ENCODE measurements at regions not wholly inside any gene's neighbourhood (a gene's known extent, or its start where the extent isn't known, plus 50 kb on each side); places are given as distances from the start of the nearest gene placed in this dataset.

GRCh38 chr4:57504797-57505530, 394.8 kb upstream of the IGFBP7 start:
- H3K4me1 Mint-ChIP-seq = no peaks in the 10 kb centered on the region; the same call in 2 of the 3 replicates
- no peaks in the 10 kb centered on the region for H3K36me3 Mint-ChIP-seq (ENCODE audit: low read depth)
- H3K4me1 ChIP-seq (ENCODE audit: insufficient read depth) = no peaks in the 10 kb centered on the region

More at GRCh38 chr4:57504797-57505530, 394.8 kb upstream of the IGFBP7 start:
- Histone ChIP-seq H3K36me3 (ENCODE audit: insufficient read depth) (no peaks in the 10 kb centered on the region), H3K27ac (ENCODE audit: low read depth) (no peak overlapping the region), H2AFZ (no peak overlapping the region), H3K4me2 (no peak overlapping the region), H3K4me3 (no peak overlapping the region), H3K27me3 (ENCODE audit: insufficient read depth) (no peaks in the 10 kb centered on the region), H3K9me2 (ENCODE audit: insufficient read depth) (no peaks in the 10 kb centered on the region), H3K79me2 (replicated peaks; ENCODE audit: insufficient read depth) (no peaks in the 10 kb centered on the region), H4K20me1 (replicated peaks; ENCODE audit: insufficient read depth) (no peaks in the 10 kb centered on the region), H3F3A (replicated peaks; ENCODE audit: low read depth) (no peaks in the 10 kb centered on the region)
- H3K27ac Mint-ChIP-seq = no peak overlapping the region
- ATAC-seq (no peak), DNase-seq (ENCODE audit: low spot score) (no peak)
- H3K4me3 Mint-ChIP-seq = no peak overlapping the region
- no peaks in the 10 kb centered on the region; the same call in 2 of the 3 replicates for H3K9me3 Mint-ChIP-seq
- no peaks in the 10 kb centered on the region for H3K27me3 Mint-ChIP-seq (ENCODE audit: insufficient read depth, low read depth, poor library complexity)
- TF ChIP-seq STAT1 (IDR thresholded peaks at IDR 0.05; ENCODE audit: unreplicated experiment) = no peak
- TF ChIP-seq JUNB (IDR thresholded peaks at IDR 0.05; ENCODE audit: unreplicated experiment) = no peak
- TF ChIP-seq, protein P1, sequence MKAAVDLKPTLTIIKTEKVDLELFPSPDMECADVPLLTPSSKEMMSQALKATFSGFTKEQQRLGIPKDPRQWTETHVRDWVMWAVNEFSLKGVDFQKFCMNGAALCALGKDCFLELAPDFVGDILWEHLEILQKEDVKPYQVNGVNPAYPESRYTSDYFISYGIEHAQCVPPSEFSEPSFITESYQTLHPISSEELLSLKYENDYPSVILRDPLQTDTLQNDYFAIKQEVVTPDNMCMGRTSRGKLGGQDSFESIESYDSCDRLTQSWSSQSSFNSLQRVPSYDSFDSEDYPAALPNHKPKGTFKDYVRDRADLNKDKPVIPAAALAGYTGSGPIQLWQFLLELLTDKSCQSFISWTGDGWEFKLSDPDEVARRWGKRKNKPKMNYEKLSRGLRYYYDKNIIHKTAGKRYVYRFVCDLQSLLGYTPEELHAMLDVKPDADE (IDR thresholded peaks at IDR 0.05) = no peak
- TF ChIP-seq, protein P2, sequence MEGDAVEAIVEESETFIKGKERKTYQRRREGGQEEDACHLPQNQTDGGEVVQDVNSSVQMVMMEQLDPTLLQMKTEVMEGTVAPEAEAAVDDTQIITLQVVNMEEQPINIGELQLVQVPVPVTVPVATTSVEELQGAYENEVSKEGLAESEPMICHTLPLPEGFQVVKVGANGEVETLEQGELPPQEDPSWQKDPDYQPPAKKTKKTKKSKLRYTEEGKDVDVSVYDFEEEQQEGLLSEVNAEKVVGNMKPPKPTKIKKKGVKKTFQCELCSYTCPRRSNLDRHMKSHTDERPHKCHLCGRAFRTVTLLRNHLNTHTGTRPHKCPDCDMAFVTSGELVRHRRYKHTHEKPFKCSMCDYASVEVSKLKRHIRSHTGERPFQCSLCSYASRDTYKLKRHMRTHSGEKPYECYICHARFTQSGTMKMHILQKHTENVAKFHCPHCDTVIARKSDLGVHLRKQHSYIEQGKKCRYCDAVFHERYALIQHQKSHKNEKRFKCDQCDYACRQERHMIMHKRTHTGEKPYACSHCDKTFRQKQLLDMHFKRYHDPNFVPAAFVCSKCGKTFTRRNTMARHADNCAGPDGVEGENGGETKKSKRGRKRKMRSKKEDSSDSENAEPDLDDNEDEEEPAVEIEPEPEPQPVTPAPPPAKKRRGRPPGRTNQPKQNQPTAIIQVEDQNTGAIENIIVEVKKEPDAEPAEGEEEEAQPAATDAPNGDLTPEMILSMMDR (conservative IDR thresholded peaks at IDR 0.05; ENCODE audit: low read depth in 2 of 2) = no peak
- TF ChIP-seq EZH2 (IDR thresholded peaks at IDR 0.05; ENCODE audit: low read depth, unreplicated experiment) = no peak
- no peak for TF ChIP-seq NANOG (IDR thresholded peaks at IDR 0.05; ENCODE audit: borderline replicate concordance)
- TF ChIP-seq EZH2phosphoT487 (IDR thresholded peaks at IDR 0.05; ENCODE audit: unreplicated experiment) = no peak
- TF ChIP-seq CREB1 (CRISPR knock-in tag; IDR thresholded peaks at IDR 0.05; ENCODE audit: low read depth) = no peak
- no peak for TF ChIP-seq POLR2AphosphoS5 (IDR thresholded peaks at IDR 0.05; ENCODE audit: low read depth)
- TF ChIP-seq ZNF114 (CRISPR knock-in tag; IDR thresholded peaks at IDR 0.05) = no peak
- no peak for TF ChIP-seq ZNF462 (CRISPR knock-in tag; IDR thresholded peaks at IDR 0.05)
- TF ChIP-seq ZNF331 (CRISPR knock-in tag; IDR thresholded peaks at IDR 0.05; ENCODE audit: low read depth) = no peak
- TF ChIP-seq, protein P3, sequence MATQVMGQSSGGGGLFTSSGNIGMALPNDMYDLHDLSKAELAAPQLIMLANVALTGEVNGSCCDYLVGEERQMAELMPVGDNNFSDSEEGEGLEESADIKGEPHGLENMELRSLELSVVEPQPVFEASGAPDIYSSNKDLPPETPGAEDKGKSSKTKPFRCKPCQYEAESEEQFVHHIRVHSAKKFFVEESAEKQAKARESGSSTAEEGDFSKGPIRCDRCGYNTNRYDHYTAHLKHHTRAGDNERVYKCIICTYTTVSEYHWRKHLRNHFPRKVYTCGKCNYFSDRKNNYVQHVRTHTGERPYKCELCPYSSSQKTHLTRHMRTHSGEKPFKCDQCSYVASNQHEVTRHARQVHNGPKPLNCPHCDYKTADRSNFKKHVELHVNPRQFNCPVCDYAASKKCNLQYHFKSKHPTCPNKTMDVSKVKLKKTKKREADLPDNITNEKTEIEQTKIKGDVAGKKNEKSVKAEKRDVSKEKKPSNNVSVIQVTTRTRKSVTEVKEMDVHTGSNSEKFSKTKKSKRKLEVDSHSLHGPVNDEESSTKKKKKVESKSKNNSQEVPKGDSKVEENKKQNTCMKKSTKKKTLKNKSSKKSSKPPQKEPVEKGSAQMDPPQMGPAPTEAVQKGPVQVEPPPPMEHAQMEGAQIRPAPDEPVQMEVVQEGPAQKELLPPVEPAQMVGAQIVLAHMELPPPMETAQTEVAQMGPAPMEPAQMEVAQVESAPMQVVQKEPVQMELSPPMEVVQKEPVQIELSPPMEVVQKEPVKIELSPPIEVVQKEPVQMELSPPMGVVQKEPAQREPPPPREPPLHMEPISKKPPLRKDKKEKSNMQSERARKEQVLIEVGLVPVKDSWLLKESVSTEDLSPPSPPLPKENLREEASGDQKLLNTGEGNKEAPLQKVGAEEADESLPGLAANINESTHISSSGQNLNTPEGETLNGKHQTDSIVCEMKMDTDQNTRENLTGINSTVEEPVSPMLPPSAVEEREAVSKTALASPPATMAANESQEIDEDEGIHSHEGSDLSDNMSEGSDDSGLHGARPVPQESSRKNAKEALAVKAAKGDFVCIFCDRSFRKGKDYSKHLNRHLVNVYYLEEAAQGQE (IDR thresholded peaks at IDR 0.05; ENCODE audit: unreplicated experiment) = no peak

Measured in GM23338 (cell line).